BJ (cell line): ENCODE measurements at regions not wholly inside any gene's neighbourhood (a gene's known extent, or its start where the extent isn't known, plus 50 kb on each side); places are given as distances from the start of the nearest gene placed in this dataset.

Source experiments
- CTCF ChIA-PET: fragments of 350-600 bp; formaldehyde crosslinking; extraction: SDS; loops from one replicate; lab custom pipeline; 2021; ENCODE audit warnings: antibody characterized with exemption, inconsistent platforms; lab: Yijun Ruan, JAX
- POLR2A ChIA-PET: fragments of 300-600 bp; sonication (Branson Sonifier 250); formaldehyde crosslinking; extraction: SDS; loops from one replicate; lab custom pipeline; 2021; ENCODE audit warnings: antibody characterized with exemption; lab: Charles Lee
- DNase-seq: peaks from one replicate; pipeline ENCODE4 v3.0.0-alpha.2; 2011; ENCODE audit warnings: low read depth
- H3K27me3 ChIP-seq: 2 replicates; pipeline ENCODE4 v1.6.0; 2011; ENCODE audit warnings: low read length; ENCODE audit not compliant: control insufficient read depth, insufficient read depth
- H3K36me3 ChIP-seq: 2 replicates; pipeline ENCODE4 v1.5.1; 2011; ENCODE audit warnings: low read length; ENCODE audit not compliant: control insufficient read depth, insufficient read depth
- H3K4me3 ChIP-seq: 2 replicates; pipeline ENCODE4 v1.5.1; 2011; ENCODE audit warnings: low read depth, mild to moderate bottlenecking, control low read depth, low read length
- TF ChIP-seq, protein P1 (sequence below): IDR thresholded peaks from 2 replicates; pipeline ENCODE4 v1.5.1; 2011; ENCODE audit warnings: low read depth, mild to moderate bottlenecking, control low read depth, inconsistent platforms, low read length, moderate library complexity; ENCODE audit not compliant: insufficient read depth

DNA sequence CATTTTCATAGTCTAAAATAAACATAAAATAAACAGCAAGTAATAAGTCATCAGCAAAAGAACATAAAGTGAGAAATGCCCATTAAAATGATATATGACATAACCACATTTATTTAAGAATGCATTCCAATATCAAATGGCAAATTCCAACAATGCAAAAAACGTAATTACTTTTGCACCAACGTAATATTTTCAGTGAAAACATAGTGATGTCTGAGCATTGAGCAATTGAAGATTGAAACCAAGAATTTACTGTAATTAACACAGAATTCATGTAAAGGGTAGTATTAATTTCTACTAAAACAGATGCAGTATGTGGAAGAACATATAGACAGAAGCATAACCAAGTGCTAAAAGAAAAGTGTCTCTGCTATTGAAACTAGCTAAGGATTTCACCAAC lies 123.0 kb upstream of the TNS3 start:
- Histone ChIP-seq H3K27me3 (no peaks in the 10 kb centered on the region), H3K36me3 (no peaks in the 10 kb centered on the region), H3K4me3 (no peak overlapping the region)
- ChIA-PET CTCF (interaction anchor here (1.0 to 1.1 kb wide), 2 partner anchors 10 to 236 kb away, joined by 3 read pairs; no protein-coding TSS in a partner anchor), POLR2A (no interaction called here)
- DNase-seq, result no peak
- TF ChIP-seq, protein P1, sequence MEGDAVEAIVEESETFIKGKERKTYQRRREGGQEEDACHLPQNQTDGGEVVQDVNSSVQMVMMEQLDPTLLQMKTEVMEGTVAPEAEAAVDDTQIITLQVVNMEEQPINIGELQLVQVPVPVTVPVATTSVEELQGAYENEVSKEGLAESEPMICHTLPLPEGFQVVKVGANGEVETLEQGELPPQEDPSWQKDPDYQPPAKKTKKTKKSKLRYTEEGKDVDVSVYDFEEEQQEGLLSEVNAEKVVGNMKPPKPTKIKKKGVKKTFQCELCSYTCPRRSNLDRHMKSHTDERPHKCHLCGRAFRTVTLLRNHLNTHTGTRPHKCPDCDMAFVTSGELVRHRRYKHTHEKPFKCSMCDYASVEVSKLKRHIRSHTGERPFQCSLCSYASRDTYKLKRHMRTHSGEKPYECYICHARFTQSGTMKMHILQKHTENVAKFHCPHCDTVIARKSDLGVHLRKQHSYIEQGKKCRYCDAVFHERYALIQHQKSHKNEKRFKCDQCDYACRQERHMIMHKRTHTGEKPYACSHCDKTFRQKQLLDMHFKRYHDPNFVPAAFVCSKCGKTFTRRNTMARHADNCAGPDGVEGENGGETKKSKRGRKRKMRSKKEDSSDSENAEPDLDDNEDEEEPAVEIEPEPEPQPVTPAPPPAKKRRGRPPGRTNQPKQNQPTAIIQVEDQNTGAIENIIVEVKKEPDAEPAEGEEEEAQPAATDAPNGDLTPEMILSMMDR, result no peak

DNA sequence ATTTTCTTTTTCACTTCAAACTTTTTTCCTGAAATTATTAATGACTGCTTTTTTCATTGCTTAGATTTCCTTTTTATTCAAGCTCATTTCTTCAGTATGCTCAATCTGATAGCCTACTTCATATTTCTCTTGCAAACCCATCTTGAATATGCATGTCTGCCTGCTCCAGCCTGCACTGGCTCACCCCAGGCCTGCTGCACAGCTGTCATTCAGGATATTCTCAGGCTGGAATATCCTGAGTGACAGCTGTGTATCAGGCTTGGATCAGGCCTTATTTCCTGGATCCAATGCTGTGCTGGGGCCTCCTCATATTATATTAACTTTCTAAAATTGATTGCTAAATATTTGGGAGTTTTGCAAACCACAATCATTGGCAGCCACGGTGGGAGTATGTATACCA lies 120.2 kb upstream of the TNS3 start:
- Histone ChIP-seq H3K4me3 (no peak overlapping the region), H3K36me3 (no peaks in the 10 kb centered on the region), H3K27me3 (no peaks in the 10 kb centered on the region)
- DNase-seq, result no peak
- ChIA-PET POLR2A (no interaction called here), CTCF (interaction anchor here (0.7 kb wide), 1 partner anchor 159 kb away, joined by 3 read pairs; no protein-coding TSS in a partner anchor)
- TF ChIP-seq, protein P1, result no peak

DNA sequence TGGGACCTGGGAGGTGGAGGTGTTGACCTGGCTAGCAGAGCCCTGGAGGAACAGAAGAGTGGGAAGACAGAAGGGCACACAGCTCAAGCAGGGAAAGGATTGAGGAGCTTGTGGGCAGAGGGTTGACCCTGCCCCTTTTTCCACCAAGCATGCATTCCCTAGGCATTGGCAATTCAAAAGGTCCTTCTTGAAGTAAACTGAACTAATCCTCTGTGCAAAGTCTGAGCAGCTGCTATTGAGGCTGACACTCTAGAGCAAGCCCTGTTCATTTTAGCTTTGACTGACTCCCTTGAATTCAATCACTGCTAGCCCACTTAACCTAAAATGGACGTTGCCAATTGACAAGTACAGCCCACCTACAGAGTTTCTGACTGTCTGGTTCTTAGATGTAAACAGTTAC lies 116.5 kb upstream of the TNS3 start:
- no peaks in the 10 kb centered on the region for H3K27me3 ChIP-seq
- DNase-seq, result no peak
- CTCF ChIA-PET, result no interaction called here
- no peak overlapping the region for H3K4me3 ChIP-seq
- no peaks in the 10 kb centered on the region for H3K36me3 ChIP-seq
- TF ChIP-seq, protein P1, result no peak
- POLR2A ChIA-PET, result no interaction called here

DNA sequence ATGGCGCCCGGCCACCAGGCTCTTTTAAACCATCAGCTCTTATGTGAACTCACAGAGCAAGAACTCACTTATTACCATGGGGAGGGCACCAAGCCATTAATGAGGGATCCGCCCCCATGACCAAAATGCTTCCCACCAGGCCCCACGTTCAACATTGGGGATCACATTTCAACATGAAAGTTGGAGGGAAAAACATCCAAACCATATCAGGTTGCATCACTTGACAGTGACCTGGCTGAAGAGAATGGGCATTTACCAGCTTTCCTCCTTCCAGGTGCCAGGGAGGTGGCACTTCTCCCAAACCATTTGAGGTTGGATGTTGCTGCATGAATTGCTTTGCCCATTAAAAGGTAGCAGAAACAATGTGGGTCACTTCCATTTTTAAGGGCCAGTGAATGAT lies 115.6 kb upstream of the TNS3 start:
- no peak for DNase-seq
- no peaks in the 10 kb centered on the region for H3K36me3 ChIP-seq
- ChIA-PET CTCF (no interaction called here), POLR2A (interaction anchor here (0.7 kb wide), 1 partner anchor 33 kb away, joined by 4 read pairs; no protein-coding TSS in a partner anchor)
- TF ChIP-seq, protein P1, result no peak
- H3K4me3 ChIP-seq, result no peak overlapping the region
- no peaks in the 10 kb centered on the region for H3K27me3 ChIP-seq

DNA sequence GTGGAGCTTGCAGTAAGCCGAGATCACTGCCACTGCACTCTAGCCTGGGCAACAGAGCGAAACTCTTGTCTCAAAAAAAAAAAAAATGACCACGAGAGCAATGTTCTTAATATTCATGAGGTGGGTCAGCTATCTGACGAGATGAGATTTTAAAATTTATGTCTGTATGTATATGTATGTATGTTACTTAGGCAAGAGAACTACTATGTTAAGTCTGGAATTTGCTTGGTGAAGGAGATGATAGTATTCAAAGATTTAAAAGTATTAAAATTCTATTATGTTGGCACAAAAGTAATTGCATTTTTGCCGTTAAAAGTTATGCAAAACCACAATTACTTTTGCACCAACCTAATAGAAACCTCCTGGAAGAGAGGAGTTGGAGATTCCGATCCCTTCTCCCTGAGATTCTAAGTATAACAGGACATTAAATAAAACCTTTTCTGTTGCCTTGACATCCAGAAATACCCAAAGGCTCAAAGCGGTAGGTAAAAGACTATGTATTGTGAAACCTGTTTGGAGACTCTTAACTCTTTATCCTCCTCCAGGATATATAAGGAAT lies 114.3 kb upstream of the TNS3 start:
- ChIA-PET CTCF (interaction anchor here (0.7 kb wide), 1 partner anchor 95 kb away, joined by 3 read pairs; no protein-coding TSS in a partner anchor), POLR2A (no interaction called here)
- no peak overlapping the region for H3K4me3 ChIP-seq
- H3K27me3 ChIP-seq, result no peaks in the 10 kb centered on the region
- no peak for DNase-seq
- TF ChIP-seq, protein P1, result no peak
- no peaks in the 10 kb centered on the region for H3K36me3 ChIP-seq
